ENCODE measurements at regions not wholly inside any gene's neighbourhood (a gene's known extent, or its start where the extent isn't known, plus 50 kb on each side); places are given as distances from the start of the nearest gene placed in this dataset.

GRCh38 chr7:26090927-26091519 is 61.0 kb upstream of the NFE2L3 start:
- Histone ChIP-seq H3K27ac (no peak overlapping the region), H3K9me3 (no peaks in the 10 kb centered on the region), H3K36me3 (no peaks in the 10 kb centered on the region), H3K4me3 (no peak overlapping the region), H3K27me3 (no peaks in the 10 kb centered on the region), H3K4me1 (peaks cover 0 to 4% (median 0%) of the 10 kb centered on the region in 4 donors)
- WGBS (ENCODE audit: insufficient coverage, low coverage, low lambda C conversion rate, missing lambda C conversion rate): 3% methylated on average over 6 of the region's 6 CpGs
- no peak for DNase-seq
- intact Hi-C loops (cut with DNase I): loop anchor here in 1 of 2 donors (10.0 kb wide), 1 partner anchor 274 kb away; no protein-coding TSS in a partner anchor
- TF ChIP-seq CTCF (IDR thresholded peaks at IDR 0.05): peak; percentile 66 to 75 (median 74)
- TF ChIP-seq POLR2A (IDR thresholded peaks at IDR 0.05): no peak
- ATAC-seq: peak; percentile 78 to 83 (median 81)

GRCh38 chr7:26091933-26092332 is 60.1 kb upstream of the NFE2L3 start:
- no peaks in the 10 kb centered on the region for H3K27me3 ChIP-seq
- TF ChIP-seq CTCF (IDR thresholded peaks at IDR 0.05): no peak
- TF ChIP-seq POLR2A (IDR thresholded peaks at IDR 0.05): no peak
- DNase-seq (no peak), ATAC-seq (no peak)
- peaks cover 0 to 4% (median 0%) of the 10 kb centered on the region in 4 donors for H3K4me1 ChIP-seq
- H3K4me3 ChIP-seq: no peak overlapping the region
- no peak overlapping the region for H3K27ac ChIP-seq
- no peaks in the 10 kb centered on the region for H3K36me3 ChIP-seq
- intact Hi-C loops (cut with DNase I): loop anchor here in 1 of 2 donors (10.0 kb wide), 1 partner anchor 273 kb away; no protein-coding TSS in a partner anchor
- H3K9me3 ChIP-seq: no peaks in the 10 kb centered on the region
- 50% methylated on average over 4 of the region's 4 CpGs for WGBS (ENCODE audit: insufficient coverage, low coverage, low lambda C conversion rate, missing lambda C conversion rate)

- intact Hi-C loops (cut with DNase I): loop anchor here in 1 of 2 donors (10.0 kb wide), 1 partner anchor 272 kb away; no protein-coding TSS in a partner anchor
- TF ChIP-seq POLR2A (IDR thresholded peaks at IDR 0.05) (no peak), CTCF (IDR thresholded peaks at IDR 0.05) (no peak)
- H3K36me3 ChIP-seq: no peaks in the 10 kb centered on the region
- H3K27me3 ChIP-seq: no peaks in the 10 kb centered on the region
- peaks cover 0 to 4% (median 0%) of the 10 kb centered on the region in 4 donors for H3K4me1 ChIP-seq
- H3K9me3 ChIP-seq: no peaks in the 10 kb centered on the region
- H3K4me3 ChIP-seq: no peak overlapping the region
- ATAC-seq (no peak), DNase-seq (no peak)
- no peak overlapping the region for H3K27ac ChIP-seq
Observed at GRCh38 chr7:26093023-26093422, 59.0 kb upstream of the NFE2L3 start.

- Histone ChIP-seq H3K27me3 (no peaks in the 10 kb centered on the region), H3K9me3 (no peaks in the 10 kb centered on the region), H3K4me1 (no peaks in the 10 kb centered on the region), H3K36me3 (no peaks in the 10 kb centered on the region), H3K4me3 (no peak overlapping the region), H3K27ac (no peak overlapping the region)
- intact Hi-C loops (cut with DNase I): loop anchor here in 1 of 2 donors (10.0 kb wide), 1 partner anchor 269 kb away; no protein-coding TSS in a partner anchor
- ATAC-seq (no peak), DNase-seq (no peak)
- TF ChIP-seq CTCF (IDR thresholded peaks at IDR 0.05) (no peak), POLR2A (IDR thresholded peaks at IDR 0.05) (no peak)
- WGBS (ENCODE audit: insufficient coverage, low coverage, low lambda C conversion rate, missing lambda C conversion rate): 94% methylated on average over 3 of the region's 3 CpGs
Observed at GRCh38 chr7:26096136-26096535, 55.9 kb upstream of the NFE2L3 start.
